HepG2 (cell line): ENCODE measurements at regions not wholly inside any gene's neighbourhood (a gene's known extent, or its start where the extent isn't known, plus 50 kb on each side); places are given as distances from the start of the nearest gene placed in this dataset.

ENCODE experiments used
- ATAC-seq: fragments of 200-7000 bp; cut with Tn5 transposase; 3 replicates; pipeline ENCODE4 v1.9.1; 2020; ENCODE audit warnings: mild to moderate bottlenecking, moderate library complexity
- BruUV-seq: library from RNA; stranded (reverse); fragments of 400-500 nt; replicated peaks from 2 replicates; lab custom pipeline; 2021; lab: Mats Ljungman, UMichigan
- CTCF ChIA-PET: fragments of 300-600 bp; formaldehyde crosslinking; extraction: SDS; loops from one replicate; lab custom pipeline; 2021; ENCODE audit warnings: low total read pairs, inconsistent platforms, low intra/inter-chr PET ratio; lab: Yijun Ruan, JAX
- POLR2A ChIA-PET: fragments of 350-600 bp; sonication (Branson Sonifier 250); formaldehyde crosslinking; loops from one replicate; lab custom pipeline; 2020; ENCODE audit warnings: antibody characterized with exemption, inconsistent platforms; lab: Yijun Ruan, JAX
- DNase-seq: peaks from one replicate; pipeline ENCODE4 v3.0.0-alpha.2; 2015; ENCODE audit warnings: low spot score
- FAIRE-seq: peaks from 3 replicates; lab custom pipeline; 2011; peaks lifted over from hg19 to GRCh38; lab: Jason Lieb, UNC
- H2AFZ ChIP-seq: one replicate; pipeline ENCODE4 v1.6.1; 2011; ENCODE audit warnings: low read length, inconsistent platforms
- H3K27ac ChIP-seq: fragments of 300-600 bp; 3 replicates; pipeline ENCODE4 v1.8.0; 2011; ENCODE audit warnings: mixed run types, mild to moderate bottlenecking, mixed read lengths, low read length, inconsistent platforms; ENCODE audit not compliant: insufficient read depth; ENCODE audit errors: extremely low read length
- H3K27me3 ChIP-seq, 2 experiments: fragments of 200-600 bp in 1 of 2; 2 replicates in 1 of 2; 3 replicates in 1 of 2; pipeline versions ENCODE4 v1.6.0 to v1.8.0; 2011; ENCODE audit warnings: low read length in 2 of 2, mild to moderate bottlenecking in 2 of 2, moderate library complexity in 2 of 2, inconsistent platforms in 1 of 2; ENCODE audit not compliant: insufficient read depth in 2 of 2, control insufficient read depth in 1 of 2
- H3K36me3 ChIP-seq, 2 experiments: fragments of 200-600 bp in 1 of 2; replicated peaks in 1 of 2; 2 replicates in 1 of 2; 3 replicates in 1 of 2; pipeline versions ENCODE4 v1.5.1 to v1.8.0; 2011; ENCODE audit warnings: low read length in 2 of 2, inconsistent platforms in 1 of 2; ENCODE audit not compliant: insufficient read depth in 2 of 2, control insufficient read depth in 1 of 2
- H3K4me1 ChIP-seq: 2 replicates; pipeline ENCODE4 v1.5.1; 2012; ENCODE audit warnings: low read length, inconsistent platforms; ENCODE audit not compliant: insufficient read depth
- H3K4me2 ChIP-seq: 2 replicates; pipeline ENCODE4 v1.6.0; 2011; ENCODE audit warnings: low read depth, low read length, inconsistent platforms
- H3K4me3 ChIP-seq, 3 experiments: fragments of 200-600 bp in 1 of 3; sonication (generic), shearing (Covaris generic) in 1 of 3; replicated peaks in 1 of 3; 2 replicates each; pipeline ENCODE4 v1.5.1; 2011 to 2016; ENCODE audit warnings: low read length in 3 of 3, inconsistent platforms in 2 of 3, low read depth in 2 of 3, mild to moderate bottlenecking in 2 of 3, control low read depth in 1 of 3, mixed read lengths in 1 of 3; ENCODE audit not compliant: insufficient read depth in 1 of 3
- H3K79me2 ChIP-seq: one replicate; pipeline ENCODE4 v1.6.1; 2011; ENCODE audit warnings: low read length, inconsistent platforms; ENCODE audit not compliant: insufficient read depth
- H3K9ac ChIP-seq: 2 replicates; pipeline ENCODE4 v1.6.0; 2011; ENCODE audit warnings: mild to moderate bottlenecking, low read depth, low read length, inconsistent platforms; ENCODE audit not compliant: insufficient read depth
- H3K9me3 ChIP-seq: 2 replicates; pipeline ENCODE4 v1.5.1; 2012; ENCODE audit warnings: mild to moderate bottlenecking, low read length
- H4K20me1 ChIP-seq: 2 replicates; pipeline ENCODE4 v1.6.0; 2011; ENCODE audit warnings: inconsistent platforms, mild to moderate bottlenecking, low read length, moderate library complexity; ENCODE audit not compliant: insufficient read depth
- CREB1 ChIP-seq, 2 experiments: fragments of 450-650 bp in 1 of 2; IDR thresholded peaks; 2 replicates each; pipeline ENCODE4 v1.6.1; 2016 to 2017; ENCODE audit warnings: control low read depth in 1 of 2, mild to moderate bottlenecking in 1 of 2, missing compliant biosample characterization in 1 of 2, missing genetic modification characterization in 1 of 2
- MIER2 ChIP-seq: IDR thresholded peaks from 2 replicates; pipeline ENCODE4 v1.6.1; 2016; ENCODE audit warnings: missing biosample characterization, missing genetic modification reagents
- NFATC3 ChIP-seq: sonication (generic); formaldehyde crosslinking; IDR thresholded peaks from 2 replicates; pipeline ENCODE4 v1.5.1; 2020; ENCODE audit warnings: mild to moderate bottlenecking, missing genetic modification reagents
- NFE2 ChIP-seq: sonication (generic); formaldehyde crosslinking; IDR thresholded peaks from 2 replicates; pipeline ENCODE4 v1.4.0; 2020; ENCODE audit warnings: missing genetic modification reagents
- PHB2 ChIP-seq: fragments of 450-650 bp; IDR thresholded peaks from 2 replicates; pipeline ENCODE4 v1.6.1; 2018; ENCODE audit not compliant: partially characterized antibody
- SIN3B ChIP-seq: fragments of 150-350 bp; IDR thresholded peaks from 2 replicates; pipeline ENCODE4 v1.6.1; 2014; ENCODE audit warnings: low read length
- YY1 ChIP-seq: IDR thresholded peaks from 2 replicates; pipeline ENCODE4 v1.6.1; 2011; ENCODE audit warnings: low read length, low read depth, moderate library complexity, mild to moderate bottlenecking; ENCODE audit not compliant: insufficient read depth, insufficient replicate concordance
- ZBTB46 ChIP-seq: sonication (generic); formaldehyde crosslinking; IDR thresholded peaks from 2 replicates; pipeline ENCODE4 v1.4.0; 2020; ENCODE audit warnings: mild to moderate bottlenecking, missing genetic modification reagents, borderline replicate concordance
- ZGPAT ChIP-seq: IDR thresholded peaks from 2 replicates; pipeline ENCODE4 v1.6.1; 2016; ENCODE audit warnings: mild to moderate bottlenecking
- ZIK1 ChIP-seq: sonication (generic); formaldehyde crosslinking; IDR thresholded peaks from 2 replicates; pipeline ENCODE4 v1.5.0; 2020; ENCODE audit warnings: mild to moderate bottlenecking, low read depth, missing genetic modification reagents, borderline replicate concordance
- ZNF10 ChIP-seq: sonication (generic); formaldehyde crosslinking; IDR thresholded peaks from 2 replicates; pipeline ENCODE4 v1.4.0; 2020; ENCODE audit warnings: mild to moderate bottlenecking, low read depth, missing genetic modification reagents, borderline replicate concordance
- ZNF280D ChIP-seq: sonication (generic); formaldehyde crosslinking; IDR thresholded peaks from 2 replicates; pipeline ENCODE4 v1.5.1; 2020; ENCODE audit warnings: mild to moderate bottlenecking, missing genetic modification reagents
- WGBS: methylation state at CpG from one replicate; pipeline ENCODE4 v1.1.6; 2017; ENCODE audit warnings: low lambda C conversion rate; 5-methylcytosine and 5-hydroxymethylcytosine counted together
- in situ Hi-C: cut with HindIII; loops from 2 replicates; pipeline ENCODE4 v1.10.0; 2017; ENCODE audit warnings: low pct_unique_long_range_greater_than_20kb; ENCODE audit not compliant: extremely low pct_ligation_motif_present
- intact Hi-C: fragments of 100-400 bp; cut with micrococcal nuclease; formaldehyde crosslinking; loops from one replicate; pipeline ENCODE4 v1.10.0; 2022; ENCODE audit not compliant: unreplicated experiment

GRCh38 chr13:91236921-91237320 lies 110.6 kb upstream of the MIR17HG start:
- Histone ChIP-seq H3K4me1 (no peaks in the 10 kb centered on the region), H3K4me2 (no peak overlapping the region), H3K36me3 (no peaks in the 10 kb centered on the region), H3K4me3 (no peak overlapping the region), H3K79me2 (no peaks in the 10 kb centered on the region), H2AFZ (no peak overlapping the region), H3K9me3 (no peaks in the 10 kb centered on the region), H4K20me1 (no peaks in the 10 kb centered on the region), H3K27me3 (no peaks in the 10 kb centered on the region), H3K27ac (no peak overlapping the region), H3K9ac (no peak overlapping the region)
- ChIA-PET CTCF (no interaction called here), POLR2A (no interaction called here)
- no TSS peak for BruUV-seq
- intact Hi-C loops (no loop called here), in situ Hi-C loops (no loop called here)
- no peak for FAIRE-seq
- ATAC-seq = no peak
- WGBS = 4% methylated on average over 3 of the region's 3 CpGs
- DNase-seq = no peak
- TF ChIP-seq MIER2 (CRISPR knock-in tag) = no peak
- TF ChIP-seq ZGPAT (CRISPR knock-in tag) = no peak
- TF ChIP-seq ZIK1 = no peak
- TF ChIP-seq SIN3B = no peak
- no peak for TF ChIP-seq PHB2
- no peak for TF ChIP-seq NFATC3

- CTCF ChIA-PET = no interaction called here
- no peak overlapping the region for H3K27ac ChIP-seq
- H3K4me2 ChIP-seq = no peak overlapping the region
- no peaks in the 10 kb centered on the region for H4K20me1 ChIP-seq
- H2AFZ ChIP-seq = no peak overlapping the region
- no peaks in the 10 kb centered on the region for H3K36me3 ChIP-seq
- no peak overlapping the region for H3K4me3 ChIP-seq
- intact Hi-C loops = no loop called here
- no peak overlapping the region for H3K9ac ChIP-seq
- no peaks in the 10 kb centered on the region for H3K27me3 ChIP-seq
- in situ Hi-C loops = no loop called here
- DNase-seq = no peak
- no peak for ATAC-seq
- no peaks in the 10 kb centered on the region for H3K79me2 ChIP-seq
- BruUV-seq = no TSS peak
- POLR2A ChIA-PET = no interaction called here
- 0% methylated on average over 2 of the region's 2 CpGs for WGBS
- FAIRE-seq = no peak
- no peaks in the 10 kb centered on the region for H3K4me1 ChIP-seq
- H3K9me3 ChIP-seq = no peaks in the 10 kb centered on the region
- TF ChIP-seq YY1 = no peak
- TF ChIP-seq CREB1 (IDR thresholded peaks at IDR 0.05) = no peak
- TF ChIP-seq CREB1 (CRISPR knock-in tag; IDR thresholded peaks at IDR 0.05) = no peak
- TF ChIP-seq ZBTB46 = no peak
- no peak for TF ChIP-seq NFE2
- TF ChIP-seq ZNF10 = no peak
- no peak for TF ChIP-seq ZNF280D
Measured at GRCh38 chr13:91238036-91238435, 109.5 kb upstream of the MIR17HG start.
